ENCODE measurements at regions not wholly inside any gene's neighbourhood (a gene's known extent, or its start where the extent isn't known, plus 50 kb on each side); places are given as distances from the start of the nearest gene placed in this dataset.
"Not testable (repeated sequence)": the region's sequence is repeated elsewhere in the genome, so short reads cannot be mapped to it uniquely, and the experiment has no call there.

GRCh38 chr2:76157531-76157930 lies 446.8 kb upstream of the GCFC2 start:
- DNase-seq = no peak

- no peak for DNase-seq
Measured at GRCh38 chr2:76154981-76155380, 444.3 kb upstream of the GCFC2 start.

GRCh38 chr2:76149846-76150245 lies 439.1 kb upstream of the GCFC2 start:
- DNase-seq = no peak

GRCh38 chr2:76139303-76139702 lies 428.6 kb upstream of the GCFC2 start:
- DNase-seq = not testable (repeated sequence)

- no peak for DNase-seq
Measured at GRCh38 chr2:76128622-76129021, 417.9 kb upstream of the GCFC2 start.

GRCh38 chr2:76120176-76120575 lies 409.5 kb upstream of the GCFC2 start:
- DNase-seq = no peak

- DNase-seq = no peak
Measured at GRCh38 chr2:76089683-76090082, 379.0 kb upstream of the GCFC2 start.

- no peak for DNase-seq
Measured at GRCh38 chr2:76083248-76083647, 372.5 kb upstream of the GCFC2 start.

- no peak for DNase-seq
Measured at GRCh38 chr2:76082509-76082908, 371.8 kb upstream of the GCFC2 start.

GRCh38 chr2:76080154-76080553 lies 369.4 kb upstream of the GCFC2 start:
- DNase-seq = no peak

- no peak for DNase-seq
Measured at GRCh38 chr2:76075126-76075525, 364.4 kb upstream of the GCFC2 start.

- DNase-seq = no peak
Measured at GRCh38 chr2:76073992-76074604, 363.4 kb upstream of the GCFC2 start.

- no peak for DNase-seq
Measured at GRCh38 chr2:76050196-76050595, 339.5 kb upstream of the GCFC2 start.

- DNase-seq = no peak
Measured at GRCh38 chr2:76044701-76045100, 334.0 kb upstream of the GCFC2 start.

GRCh38 chr2:76039505-76039904 lies 328.8 kb upstream of the GCFC2 start:
- no peak for DNase-seq

- no peak for DNase-seq
Measured at GRCh38 chr2:76027761-76028160, 317.0 kb upstream of the GCFC2 start.

GRCh38 chr2:76019128-76019527 lies 308.4 kb upstream of the GCFC2 start:
- DNase-seq = no peak

- DNase-seq = no peak
Measured at GRCh38 chr2:76009484-76009883, 298.8 kb upstream of the GCFC2 start.

- DNase-seq = no peak
Measured at GRCh38 chr2:76008001-76008702, 297.4 kb upstream of the GCFC2 start.

GRCh38 chr2:76000425-76000824 lies 289.7 kb upstream of the GCFC2 start:
- no peak for DNase-seq

- DNase-seq = no peak
Measured at GRCh38 chr2:75998451-75998850, 287.7 kb upstream of the GCFC2 start.

GRCh38 chr2:75994759-75995158 lies 284.0 kb upstream of the GCFC2 start:
- DNase-seq = no peak

- DNase-seq = not testable (repeated sequence)
Measured at GRCh38 chr2:75988622-75989021, 277.9 kb upstream of the GCFC2 start.

GRCh38 chr2:75986617-75987016 lies 275.9 kb upstream of the GCFC2 start:
- no peak for DNase-seq

GRCh38 chr2:75982719-75983118 lies 272.0 kb upstream of the GCFC2 start:
- no peak for DNase-seq
